ENCODE measurements at regions not wholly inside any gene's neighbourhood (a gene's known extent, or its start where the extent isn't known, plus 50 kb on each side); places are given as distances from the start of the nearest gene placed in this dataset.

- ChIA-PET POLR2A (no interaction called here), RAD21 (ENCODE audit: unreplicated experiment) (no interaction called here), CTCF (no interaction called here), SMC1A (ENCODE audit: uncharacterized antibody, unreplicated experiment) (interaction anchor here (1.8 kb wide), 1 partner anchor 10 kb away, joined by 5 read pairs; no protein-coding TSS in a partner anchor)
- no peaks in the 10 kb centered on the region for H3K79me2 ChIP-seq (ENCODE audit: control insufficient read depth, insufficient read depth, low read length)
- WGBS (ENCODE audit: insufficient coverage, insufficient replicate concordance, low lambda C conversion rate, missing lambda C conversion rate) = 7% methylated on average over 2 of the region's 2 CpGs
- intact Hi-C loops (cut with micrococcal nuclease; ENCODE audit: unreplicated experiment) = no loop called here
- DNase-seq (ENCODE audit: low read depth, low spot score) = no peak
- no peak for FAIRE-seq
- H3K36me3 ChIP-seq (ENCODE audit: control insufficient read depth in 2 of 2, insufficient read depth in 2 of 2, low read length in 1 of 2) = no peaks in the 10 kb centered on the region
- no peak overlapping the region for H2AFZ ChIP-seq (ENCODE audit: control insufficient read depth, low read depth, low read length)
- no peak overlapping the region for H3K4me3 ChIP-seq
- H3K4me1 ChIP-seq (ENCODE audit: control insufficient read depth, insufficient read depth, low read length) = no peaks in the 10 kb centered on the region
- H3K27ac ChIP-seq (ENCODE audit: control insufficient read depth, insufficient read depth) = no peak overlapping the region
- in situ Hi-C loops (cut with MboI) = no loop called here
- no peak overlapping the region for H3K9ac ChIP-seq (ENCODE audit: control insufficient read depth, insufficient read depth, low read length)
- H3K4me2 ChIP-seq (ENCODE audit: control insufficient read depth, insufficient read depth) = no peak overlapping the region
- H4K20me1 ChIP-seq (ENCODE audit: control insufficient read depth, insufficient read depth) = no peaks in the 10 kb centered on the region
- no TSS peak for BruUV-seq (replicated peaks)
- no peak for ATAC-seq
- no peak for TF ChIP-seq ATF2 (IDR thresholded peaks at IDR 0.05; ENCODE audit: low read length)
- no peak for TF ChIP-seq PKNOX1 (IDR thresholded peaks at IDR 0.05)
- TF ChIP-seq ZZZ3 (IDR thresholded peaks at IDR 0.05; ENCODE audit: control insufficient read depth, insufficient read length, low read depth) = no peak
- no peak for TF ChIP-seq MTA2 (IDR thresholded peaks at IDR 0.05; ENCODE audit: low read depth)
- no peak for TF ChIP-seq ZNF274 (IDR thresholded peaks at IDR 0.05; ENCODE audit: insufficient read depth, insufficient read length)
- TF ChIP-seq TBL1XR1 (IDR thresholded peaks at IDR 0.05; ENCODE audit: low read depth, low read length) = no peak
- TF ChIP-seq TARDBP (IDR thresholded peaks at IDR 0.05; ENCODE audit: borderline replicate concordance) = no peak
- TF ChIP-seq RELB (IDR thresholded peaks at IDR 0.05; ENCODE audit: low read depth) = no peak
- H3K27me3 ChIP-seq (replicated peaks in 1 of 2; ENCODE audit: control insufficient read depth in 2 of 2, insufficient read depth in 2 of 2, low read length in 1 of 2) = no peaks in the 10 kb centered on the region
- no peaks in the 10 kb centered on the region; the same call in 2 of the 3 replicates for H3K9me3 ChIP-seq (replicated peaks; ENCODE audit: control insufficient read depth, insufficient read depth, low read length)
Measured at GRCh38 chr10:121237718-121238117, 360.5 kb downstream of the FGFR2 start.

Measured in GM12878 (cell line).